ENCODE measurements at regions not wholly inside any gene's neighbourhood (a gene's known extent, or its start where the extent isn't known, plus 50 kb on each side); places are given as distances from the start of the nearest gene placed in this dataset.

GRCh38 chr15:69529961-69530633 lies 77.5 kb downstream of the RPLP1 start:
- DNase-seq (ENCODE audit: insufficient read length, low spot score), result no peak
- no peak for FAIRE-seq
- TF ChIP-seq CTCF (IDR thresholded peaks at IDR 0.05; ENCODE audit: insufficient read depth, missing control alignments), result no peak

GRCh38 chr15:69530991-69531664 lies 78.5 kb downstream of the RPLP1 start:
- TF ChIP-seq CTCF (IDR thresholded peaks at IDR 0.05; ENCODE audit: insufficient read depth, missing control alignments), result no peak
- FAIRE-seq (no peak), DNase-seq (ENCODE audit: insufficient read length, low spot score) (no peak)

- TF ChIP-seq CTCF (IDR thresholded peaks at IDR 0.05; ENCODE audit: insufficient read depth, missing control alignments), result no peak
- FAIRE-seq, result no peak
Observed at GRCh38 chr15:69531665-69532027, 79.0 kb downstream of the RPLP1 start.

GRCh38 chr15:69532066-69532465 lies 79.4 kb downstream of the RPLP1 start:
- FAIRE-seq, result no peak
- no peak for DNase-seq (ENCODE audit: insufficient read length, low spot score)
- no peak for TF ChIP-seq CTCF (IDR thresholded peaks at IDR 0.05; ENCODE audit: insufficient read depth, missing control alignments)

More at GRCh38 chr15:69531665-69532027, 79.0 kb downstream of the RPLP1 start:
- DNase-seq (ENCODE audit: insufficient read length, low spot score), result no peak

- DNase-seq (ENCODE audit: insufficient read length, low spot score) (no peak), FAIRE-seq (no peak)
- no peak for TF ChIP-seq CTCF (IDR thresholded peaks at IDR 0.05; ENCODE audit: insufficient read depth, missing control alignments)
Observed at GRCh38 chr15:69532856-69533255, 80.2 kb downstream of the RPLP1 start.

- FAIRE-seq (no peak), DNase-seq (ENCODE audit: insufficient read length, low spot score) (no peak)
- TF ChIP-seq CTCF (IDR thresholded peaks at IDR 0.05; ENCODE audit: insufficient read depth, missing control alignments), result no peak
Observed at GRCh38 chr15:69533522-69533921, 80.9 kb downstream of the RPLP1 start.

- no peak for FAIRE-seq
- no peak for DNase-seq (ENCODE audit: insufficient read length, low spot score)
- TF ChIP-seq CTCF (IDR thresholded peaks at IDR 0.05; ENCODE audit: insufficient read depth, missing control alignments), result no peak
Observed at GRCh38 chr15:69535101-69535638, 82.6 kb downstream of the RPLP1 start.

Measured in D721Med (cell line).